ENCODE measurements at regions not wholly inside any gene's neighbourhood (a gene's known extent, or its start where the extent isn't known, plus 50 kb on each side); places are given as distances from the start of the nearest gene placed in this dataset.

DNA sequence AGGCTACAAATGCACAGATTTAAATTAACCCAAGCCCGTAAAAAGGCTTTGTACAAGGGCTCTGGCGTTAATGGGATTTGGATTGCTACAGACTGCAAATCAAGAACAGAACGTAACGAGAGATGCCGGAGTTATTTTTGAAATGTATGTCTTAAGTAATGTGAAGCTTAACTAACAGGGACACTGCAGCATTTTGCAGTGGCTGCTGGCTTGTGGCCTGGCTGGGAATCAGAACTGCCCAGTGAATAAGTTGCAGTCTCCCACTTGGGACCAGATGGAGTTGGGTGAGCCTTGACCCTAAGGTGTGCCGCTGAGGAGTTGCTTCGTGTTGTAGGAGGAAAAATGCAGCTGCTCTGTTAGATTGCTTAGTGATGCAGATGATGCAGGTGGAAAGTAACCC, 318.4 kb downstream of the DHX15 start:
- TF ChIP-seq, protein P1, sequence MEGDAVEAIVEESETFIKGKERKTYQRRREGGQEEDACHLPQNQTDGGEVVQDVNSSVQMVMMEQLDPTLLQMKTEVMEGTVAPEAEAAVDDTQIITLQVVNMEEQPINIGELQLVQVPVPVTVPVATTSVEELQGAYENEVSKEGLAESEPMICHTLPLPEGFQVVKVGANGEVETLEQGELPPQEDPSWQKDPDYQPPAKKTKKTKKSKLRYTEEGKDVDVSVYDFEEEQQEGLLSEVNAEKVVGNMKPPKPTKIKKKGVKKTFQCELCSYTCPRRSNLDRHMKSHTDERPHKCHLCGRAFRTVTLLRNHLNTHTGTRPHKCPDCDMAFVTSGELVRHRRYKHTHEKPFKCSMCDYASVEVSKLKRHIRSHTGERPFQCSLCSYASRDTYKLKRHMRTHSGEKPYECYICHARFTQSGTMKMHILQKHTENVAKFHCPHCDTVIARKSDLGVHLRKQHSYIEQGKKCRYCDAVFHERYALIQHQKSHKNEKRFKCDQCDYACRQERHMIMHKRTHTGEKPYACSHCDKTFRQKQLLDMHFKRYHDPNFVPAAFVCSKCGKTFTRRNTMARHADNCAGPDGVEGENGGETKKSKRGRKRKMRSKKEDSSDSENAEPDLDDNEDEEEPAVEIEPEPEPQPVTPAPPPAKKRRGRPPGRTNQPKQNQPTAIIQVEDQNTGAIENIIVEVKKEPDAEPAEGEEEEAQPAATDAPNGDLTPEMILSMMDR (IDR thresholded peaks at IDR 0.05; ENCODE audit: insufficient read depth, low read length), result no peak
- TF ChIP-seq, protein P2, sequence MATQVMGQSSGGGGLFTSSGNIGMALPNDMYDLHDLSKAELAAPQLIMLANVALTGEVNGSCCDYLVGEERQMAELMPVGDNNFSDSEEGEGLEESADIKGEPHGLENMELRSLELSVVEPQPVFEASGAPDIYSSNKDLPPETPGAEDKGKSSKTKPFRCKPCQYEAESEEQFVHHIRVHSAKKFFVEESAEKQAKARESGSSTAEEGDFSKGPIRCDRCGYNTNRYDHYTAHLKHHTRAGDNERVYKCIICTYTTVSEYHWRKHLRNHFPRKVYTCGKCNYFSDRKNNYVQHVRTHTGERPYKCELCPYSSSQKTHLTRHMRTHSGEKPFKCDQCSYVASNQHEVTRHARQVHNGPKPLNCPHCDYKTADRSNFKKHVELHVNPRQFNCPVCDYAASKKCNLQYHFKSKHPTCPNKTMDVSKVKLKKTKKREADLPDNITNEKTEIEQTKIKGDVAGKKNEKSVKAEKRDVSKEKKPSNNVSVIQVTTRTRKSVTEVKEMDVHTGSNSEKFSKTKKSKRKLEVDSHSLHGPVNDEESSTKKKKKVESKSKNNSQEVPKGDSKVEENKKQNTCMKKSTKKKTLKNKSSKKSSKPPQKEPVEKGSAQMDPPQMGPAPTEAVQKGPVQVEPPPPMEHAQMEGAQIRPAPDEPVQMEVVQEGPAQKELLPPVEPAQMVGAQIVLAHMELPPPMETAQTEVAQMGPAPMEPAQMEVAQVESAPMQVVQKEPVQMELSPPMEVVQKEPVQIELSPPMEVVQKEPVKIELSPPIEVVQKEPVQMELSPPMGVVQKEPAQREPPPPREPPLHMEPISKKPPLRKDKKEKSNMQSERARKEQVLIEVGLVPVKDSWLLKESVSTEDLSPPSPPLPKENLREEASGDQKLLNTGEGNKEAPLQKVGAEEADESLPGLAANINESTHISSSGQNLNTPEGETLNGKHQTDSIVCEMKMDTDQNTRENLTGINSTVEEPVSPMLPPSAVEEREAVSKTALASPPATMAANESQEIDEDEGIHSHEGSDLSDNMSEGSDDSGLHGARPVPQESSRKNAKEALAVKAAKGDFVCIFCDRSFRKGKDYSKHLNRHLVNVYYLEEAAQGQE (IDR thresholded peaks at IDR 0.05; ENCODE audit: insufficient replicate concordance, low read depth), result no peak
- no peak for TF ChIP-seq GABPA (IDR thresholded peaks at IDR 0.05; ENCODE audit: low read depth)
- TF ChIP-seq SPI1 (IDR thresholded peaks at IDR 0.05; ENCODE audit: borderline replicate concordance, low read depth), result no peak
- TF ChIP-seq POLR2AphosphoS5 (IDR thresholded peaks at IDR 0.05; ENCODE audit: low read depth), result no peak
- H3K27me3 ChIP-seq (ENCODE audit: insufficient read depth, poor library complexity, severe bottlenecking), result no peaks in the 10 kb centered on the region
- no peak for DNase-seq (ENCODE audit: low read depth in 1 of 2, low spot score in 1 of 2)
- H3K27ac ChIP-seq (replicated peaks), result no peak overlapping the region
- no peak overlapping the region for H3K4me3 ChIP-seq (replicated peaks; ENCODE audit: insufficient read depth, low read length)

DNA sequence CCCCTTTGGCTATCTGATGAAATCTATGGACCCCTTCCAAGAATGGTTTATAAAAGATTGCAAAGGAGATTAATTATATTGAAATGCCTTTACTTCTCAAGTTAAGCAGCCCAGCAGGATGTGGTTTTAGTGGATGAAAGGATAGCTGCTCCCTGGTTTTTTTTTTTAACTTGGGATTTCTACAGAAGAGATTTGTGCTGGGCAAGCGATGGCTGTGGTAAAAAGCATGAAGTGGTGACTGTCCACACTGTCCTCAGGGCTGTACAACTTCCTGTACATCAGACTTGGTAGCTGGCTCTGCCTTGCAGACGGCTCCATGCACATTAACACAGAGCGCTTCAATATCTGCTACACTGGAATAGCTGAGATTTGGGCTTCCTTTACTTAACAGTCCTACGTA, 321.7 kb downstream of the DHX15 start:
- Histone ChIP-seq H3K4me3 (replicated peaks; ENCODE audit: insufficient read depth, low read length) (no peak overlapping the region), H3K27ac (replicated peaks) (no peak overlapping the region), H3K27me3 (ENCODE audit: insufficient read depth, poor library complexity, severe bottlenecking) (no peaks in the 10 kb centered on the region)
- no peak for DNase-seq (ENCODE audit: low read depth in 1 of 2, low spot score in 1 of 2)
- TF ChIP-seq SPI1 (IDR thresholded peaks at IDR 0.05; ENCODE audit: borderline replicate concordance, low read depth), result no peak
- no peak for TF ChIP-seq GABPA (IDR thresholded peaks at IDR 0.05; ENCODE audit: low read depth)
- TF ChIP-seq, protein P2 (IDR thresholded peaks at IDR 0.05; ENCODE audit: insufficient replicate concordance, low read depth), result no peak
- TF ChIP-seq POLR2AphosphoS5 (IDR thresholded peaks at IDR 0.05; ENCODE audit: low read depth), result no peak
- TF ChIP-seq, protein P1 (IDR thresholded peaks at IDR 0.05; ENCODE audit: insufficient read depth, low read length), result no peak

DNA sequence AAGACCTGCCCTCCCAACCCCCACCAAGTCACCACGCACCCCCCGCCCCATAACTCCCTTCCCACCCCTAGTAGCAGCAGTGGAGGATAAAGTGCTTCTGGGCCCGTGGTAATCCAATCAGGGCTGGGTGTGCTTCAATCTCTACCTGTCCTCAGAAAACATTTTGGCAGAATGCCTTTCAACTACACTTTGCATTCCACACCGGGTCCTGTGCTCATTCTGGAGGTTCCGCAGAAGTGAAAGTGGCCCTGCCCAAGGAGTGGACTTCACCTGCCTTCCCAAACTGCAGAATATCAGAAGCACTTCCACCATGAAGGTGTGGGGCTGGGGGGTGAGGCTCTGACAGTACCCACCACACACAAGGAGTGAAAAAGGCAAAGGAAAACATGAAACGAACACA, 322.3 kb downstream of the DHX15 start:
- Histone ChIP-seq H3K27ac (replicated peaks) (no peak overlapping the region), H3K4me3 (replicated peaks; ENCODE audit: insufficient read depth, low read length) (no peak overlapping the region), H3K27me3 (ENCODE audit: insufficient read depth, poor library complexity, severe bottlenecking) (no peaks in the 10 kb centered on the region)
- DNase-seq (ENCODE audit: low read depth in 1 of 2, low spot score in 1 of 2), result no peak
- no peak for TF ChIP-seq GABPA (IDR thresholded peaks at IDR 0.05; ENCODE audit: low read depth)
- TF ChIP-seq, protein P2 (IDR thresholded peaks at IDR 0.05; ENCODE audit: insufficient replicate concordance, low read depth), result no peak
- TF ChIP-seq, protein P1 (IDR thresholded peaks at IDR 0.05; ENCODE audit: insufficient read depth, low read length), result no peak
- no peak for TF ChIP-seq POLR2AphosphoS5 (IDR thresholded peaks at IDR 0.05; ENCODE audit: low read depth)
- no peak for TF ChIP-seq SPI1 (IDR thresholded peaks at IDR 0.05; ENCODE audit: borderline replicate concordance, low read depth)

All from HL-60 (cell line).